CD8-positive, alpha-beta memory T cell (primary cell): ENCODE measurements at regions not wholly inside any gene's neighbourhood (a gene's known extent, or its start where the extent isn't known, plus 50 kb on each side); places are given as distances from the start of the nearest gene placed in this dataset.
A peak's percentile ranks its signal among the peaks of the same experiment; 100 is the strongest.

Experiments used
- CTCF ChIA-PET: fragments of 350-600 bp; sonication (Branson Sonifier 250); formaldehyde crosslinking; loops from one replicate; lab custom pipeline; 2021; ENCODE audit warnings: antibody characterized with exemption; lab: Charles Lee
- POLR2A ChIA-PET: fragments of 350-600 bp; sonication (Branson Sonifier 250); formaldehyde crosslinking; loops from one replicate; lab custom pipeline; 2021; ENCODE audit warnings: antibody characterized with exemption; lab: Charles Lee
- DNase-seq, 5 donors: peaks; one replicate each; pipeline versions ENCODE4 v3.0.0 to v3.0.0-alpha.2; 2020 to 2022; ENCODE audit warnings: mixed read lengths in 1 of 5
- H3K27ac ChIP-seq: one replicate; pipeline ENCODE4 v1.7.0; 2013; ENCODE audit warnings: low read depth, mild to moderate bottlenecking, low read length, moderate library complexity
- H3K27me3 ChIP-seq: 2 replicates; pipeline ENCODE4 v1.7.0; 2013; ENCODE audit warnings: low read length, mild to moderate bottlenecking; ENCODE audit not compliant: insufficient read depth, poor library complexity, severe bottlenecking
- H3K36me3 ChIP-seq: 2 replicates; pipeline ENCODE4 v1.7.0; 2013; ENCODE audit warnings: mild to moderate bottlenecking, low read length, moderate library complexity; ENCODE audit not compliant: insufficient read depth
- H3K4me1 ChIP-seq: 2 replicates; pipeline ENCODE4 v1.7.0; 2013; ENCODE audit warnings: mild to moderate bottlenecking, low read length, moderate library complexity; ENCODE audit not compliant: insufficient read depth
- H3K4me3 ChIP-seq: 2 replicates; pipeline ENCODE4 v1.7.0; 2013; ENCODE audit warnings: mild to moderate bottlenecking, low read length
- H3K9me3 ChIP-seq: 2 replicates; pipeline ENCODE4 v1.7.0; 2013; ENCODE audit warnings: mild to moderate bottlenecking, low read length
- H3K27ac Mint-ChIP-seq, 8 donors: one replicate each; pipeline ENCODE4 v1.8.0; 2020 to 2021; ENCODE audit warnings: mixed read lengths in 8 of 8, mild to moderate bottlenecking in 6 of 8, inconsistent platforms in 3 of 8, moderate library complexity in 3 of 8
- H3K27me3 Mint-ChIP-seq, 2 donors: one replicate each; pipeline ENCODE4 v1.8.0; 2020 to 2021; ENCODE audit warnings: mixed read lengths in 2 of 2, mild to moderate bottlenecking in 1 of 2, moderate library complexity in 1 of 2
- H3K36me3 Mint-ChIP-seq, 3 donors: one replicate each; pipeline ENCODE4 v1.8.0; 2020 to 2021; ENCODE audit warnings: mixed read lengths in 3 of 3, inconsistent platforms in 1 of 3, mild to moderate bottlenecking in 1 of 3
- H3K4me1 Mint-ChIP-seq, 3 donors: one replicate each; pipeline ENCODE4 v1.8.0; 2020 to 2021; ENCODE audit warnings: mixed read lengths in 3 of 3, inconsistent platforms in 1 of 3, mild to moderate bottlenecking in 1 of 3
- H3K4me3 Mint-ChIP-seq, 7 donors: one replicate each; pipeline ENCODE4 v1.8.0; 2020 to 2021; ENCODE audit warnings: mixed read lengths in 7 of 7, mild to moderate bottlenecking in 6 of 7, moderate library complexity in 4 of 7, inconsistent platforms in 2 of 7
- H3K9me3 Mint-ChIP-seq, 5 donors: one replicate each; pipeline ENCODE4 v1.8.0; 2020 to 2022; ENCODE audit warnings: mixed read lengths in 5 of 5, mild to moderate bottlenecking in 3 of 5, moderate library complexity in 2 of 5, inconsistent platforms in 1 of 5

GRCh38 chr10:111148440-111148839, 71.6 kb downstream of the ADRA2A start:
- H3K27me3 ChIP-seq: no peaks in the 10 kb centered on the region
- no peaks in the 10 kb centered on the region for H3K36me3 ChIP-seq
- no peak for DNase-seq
- peaks cover 9 to 14% (median 13%) of the 10 kb centered on the region in 3 donors for H3K4me1 Mint-ChIP-seq
- H3K27ac ChIP-seq: no peak overlapping the region
- H3K9me3 ChIP-seq: no peaks in the 10 kb centered on the region
- H3K9me3 Mint-ChIP-seq: peaks cover 0 to 3% (median 0%) of the 10 kb centered on the region in 5 donors
- POLR2A ChIA-PET: no interaction called here
- no peaks in the 10 kb centered on the region for H3K36me3 Mint-ChIP-seq
- H3K27me3 Mint-ChIP-seq: peaks cover 10 to 43% of the 10 kb centered on the region in 2 donors
- no peak overlapping the region for H3K4me3 ChIP-seq
- H3K27ac Mint-ChIP-seq: no peak overlapping the region
- no peak overlapping the region for H3K4me3 Mint-ChIP-seq
- CTCF ChIA-PET: no interaction called here
- H3K4me1 ChIP-seq: peaks cover 6% of the 10 kb centered on the region

- DNase-seq: no peak
- no peak overlapping the region for H3K27ac Mint-ChIP-seq
- H3K36me3 ChIP-seq: no peaks in the 10 kb centered on the region
- no peak overlapping the region for H3K4me3 Mint-ChIP-seq
- peaks cover 9 to 13% (median 13%) of the 10 kb centered on the region in 3 donors for H3K4me1 Mint-ChIP-seq
- ChIA-PET POLR2A (no interaction called here), CTCF (no interaction called here)
- H3K27me3 ChIP-seq: no peaks in the 10 kb centered on the region
- peaks cover 18 to 58% of the 10 kb centered on the region in 2 donors for H3K27me3 Mint-ChIP-seq
- no peaks in the 10 kb centered on the region for H3K36me3 Mint-ChIP-seq
- H3K9me3 ChIP-seq: no peaks in the 10 kb centered on the region
- no peak overlapping the region for H3K27ac ChIP-seq
- no peak overlapping the region for H3K4me3 ChIP-seq
- peaks cover 0 to 3% (median 0%) of the 10 kb centered on the region in 5 donors for H3K9me3 Mint-ChIP-seq
- peaks cover 6% of the 10 kb centered on the region for H3K4me1 ChIP-seq
Observed at GRCh38 chr10:111150691-111151090, 73.9 kb downstream of the ADRA2A start.

- Mint-ChIP-seq H3K4me3 (no peak overlapping the region), H3K36me3 (no peaks in the 10 kb centered on the region), H3K27me3 (peaks cover 23 to 67% of the 10 kb centered on the region in 2 donors), H3K27ac (no peak overlapping the region), H3K4me1 (peaks cover 0 to 3% (median 2%) of the 10 kb centered on the region in 3 donors), H3K9me3 (peaks cover 0 to 3% (median 0%) of the 10 kb centered on the region in 5 donors)
- Histone ChIP-seq H3K9me3 (no peaks in the 10 kb centered on the region), H3K36me3 (no peaks in the 10 kb centered on the region), H3K4me3 (no peak overlapping the region), H3K27me3 (no peaks in the 10 kb centered on the region), H3K4me1 (no peaks in the 10 kb centered on the region), H3K27ac (no peak overlapping the region)
- POLR2A ChIA-PET: no interaction called here
- CTCF ChIA-PET: no interaction called here
- no peak for DNase-seq
Observed at GRCh38 chr10:111151595-111152307, 74.9 kb downstream of the ADRA2A start.

- Histone ChIP-seq H3K9me3 (no peaks in the 10 kb centered on the region), H3K36me3 (no peaks in the 10 kb centered on the region), H3K27me3 (no peaks in the 10 kb centered on the region), H3K4me3 (no peak overlapping the region), H3K27ac (no peak overlapping the region), H3K4me1 (no peaks in the 10 kb centered on the region)
- no peaks in the 10 kb centered on the region for H3K4me1 Mint-ChIP-seq
- POLR2A ChIA-PET: no interaction called here
- DNase-seq: no peak
- H3K36me3 Mint-ChIP-seq: no peaks in the 10 kb centered on the region
- peaks cover 19 to 71% of the 10 kb centered on the region in 2 donors for H3K27me3 Mint-ChIP-seq
- CTCF ChIA-PET: no interaction called here
- no peaks in the 10 kb centered on the region for H3K9me3 Mint-ChIP-seq
- no peak overlapping the region for H3K27ac Mint-ChIP-seq
- no peak overlapping the region for H3K4me3 Mint-ChIP-seq
Observed at GRCh38 chr10:111156754-111157153, 79.9 kb downstream of the ADRA2A start.

- H3K36me3 ChIP-seq: no peaks in the 10 kb centered on the region
- Mint-ChIP-seq H3K9me3 (no peaks in the 10 kb centered on the region), H3K4me3 (no peak overlapping the region), H3K36me3 (no peaks in the 10 kb centered on the region), H3K4me1 (no peaks in the 10 kb centered on the region), H3K27me3 (peaks cover 18 to 65% of the 10 kb centered on the region in 2 donors), H3K27ac (no peak overlapping the region)
- no peaks in the 10 kb centered on the region for H3K4me1 ChIP-seq
- H3K9me3 ChIP-seq: no peaks in the 10 kb centered on the region
- no peaks in the 10 kb centered on the region for H3K27me3 ChIP-seq
- POLR2A ChIA-PET: no interaction called here
- CTCF ChIA-PET: no interaction called here
- no peak overlapping the region for H3K27ac ChIP-seq
- DNase-seq: no peak
- no peak overlapping the region for H3K4me3 ChIP-seq
Observed at GRCh38 chr10:111158595-111158994, 81.8 kb downstream of the ADRA2A start.

GRCh38 chr10:111161109-111161874, 84.5 kb downstream of the ADRA2A start:
- Mint-ChIP-seq H3K27me3 (peaks cover 6 to 48% of the 10 kb centered on the region in 2 donors), H3K4me3 (no peak overlapping the region), H3K27ac (no peak overlapping the region), H3K9me3 (peaks cover 0 to 5% (median 0%) of the 10 kb centered on the region in 5 donors), H3K4me1 (no peaks in the 10 kb centered on the region), H3K36me3 (no peaks in the 10 kb centered on the region)
- H3K4me3 ChIP-seq: no peak overlapping the region
- H3K4me1 ChIP-seq: no peaks in the 10 kb centered on the region
- CTCF ChIA-PET: no interaction called here
- no peaks in the 10 kb centered on the region for H3K27me3 ChIP-seq
- no peak for DNase-seq
- H3K36me3 ChIP-seq: no peaks in the 10 kb centered on the region
- no peaks in the 10 kb centered on the region for H3K9me3 ChIP-seq
- no peak overlapping the region for H3K27ac ChIP-seq
- POLR2A ChIA-PET: no interaction called here

GRCh38 chr10:111171183-111171582, 94.4 kb downstream of the ADRA2A start:
- H3K9me3 Mint-ChIP-seq: peaks cover 0 to 9% (median 0%) of the 10 kb centered on the region in 5 donors
- ChIA-PET POLR2A (no interaction called here), CTCF (no interaction called here)
- no peaks in the 10 kb centered on the region for H3K36me3 ChIP-seq
- H3K4me3 ChIP-seq: no peak overlapping the region
- H3K27ac ChIP-seq: no peak overlapping the region
- H3K36me3 Mint-ChIP-seq: peaks cover 0 to 4% (median 0%) of the 10 kb centered on the region in 3 donors
- no peaks in the 10 kb centered on the region for H3K4me1 ChIP-seq
- H3K4me1 Mint-ChIP-seq: no peaks in the 10 kb centered on the region
- no peak overlapping the region for H3K4me3 Mint-ChIP-seq
- no peaks in the 10 kb centered on the region for H3K27me3 ChIP-seq
- no peak for DNase-seq
- H3K27me3 Mint-ChIP-seq: peaks cover 11 to 52% of the 10 kb centered on the region in 2 donors
- H3K27ac Mint-ChIP-seq: no peak overlapping the region
- H3K9me3 ChIP-seq: no peaks in the 10 kb centered on the region

GRCh38 chr10:111175787-111176186, 99.0 kb downstream of the ADRA2A start:
- Mint-ChIP-seq H3K36me3 (peaks cover 0 to 4% (median 0%) of the 10 kb centered on the region in 3 donors), H3K4me3 (no peak overlapping the region), H3K27me3 (peaks cover 11 to 72% of the 10 kb centered on the region in 2 donors), H3K9me3 (peaks cover 0 to 5% (median 0%) of the 10 kb centered on the region in 5 donors), H3K27ac (peak overlapping the region in 1 of 8 donors; percentile 24), H3K4me1 (peaks cover 0 to 4% (median 4%) of the 10 kb centered on the region in 3 donors)
- Histone ChIP-seq H3K36me3 (no peaks in the 10 kb centered on the region), H3K4me3 (no peak overlapping the region), H3K4me1 (no peaks in the 10 kb centered on the region), H3K27me3 (no peaks in the 10 kb centered on the region), H3K27ac (no peak overlapping the region), H3K9me3 (no peaks in the 10 kb centered on the region)
- no peak for DNase-seq
- ChIA-PET CTCF (no interaction called here), POLR2A (no interaction called here)
